Peyer's patch (tissue), 4 donors: ENCODE measurements at regions not wholly inside any gene's neighbourhood (a gene's known extent, or its start where the extent isn't known, plus 50 kb on each side); places are given as distances from the start of the nearest gene placed in this dataset.

Experiments
- DNase-seq, 3 donors: peaks; one replicate each; pipeline ENCODE4 v3.0.0-alpha.2; 2017 to 2019
- H3K27ac ChIP-seq, 4 donors: fragments of 200-600 bp; sonication (generic); one replicate each; pipeline ENCODE4 v1.5.1; 2016 to 2019
- H3K27me3 ChIP-seq, 2 donors: fragments of 200-600 bp; sonication (generic); one replicate each; pipeline ENCODE4 v1.5.1; 2019
- H3K36me3 ChIP-seq, 3 donors: fragments of 200-600 bp; sonication (generic); one replicate each; pipeline ENCODE4 v1.5.1; 2016 to 2019
- H3K4me1 ChIP-seq, 4 donors: fragments of 200-600 bp; sonication (generic); one replicate each; pipeline ENCODE4 v1.5.1; 2016 to 2019
- H3K4me3 ChIP-seq, 4 donors: fragments of 200-600 bp; sonication (generic); 1 replicate in 3 of 4; 2 replicates in 1 of 4; pipeline ENCODE4 v1.5.1; 2016 to 2019; ENCODE audit warnings: mild to moderate bottlenecking in 1 of 4
- H3K9me3 ChIP-seq, 4 donors: fragments of 200-600 bp; sonication (generic); one replicate each; pipeline ENCODE4 v1.5.1; 2016 to 2019; ENCODE audit warnings: mild to moderate bottlenecking in 1 of 4
- POLR2A ChIP-seq, 2 donors: fragments of 450-650 bp; IDR thresholded peaks; one replicate each; pipeline ENCODE4 v1.5.1; 2017; ENCODE audit warnings: antibody characterized with exemption in 2 of 2, mild to moderate bottlenecking in 2 of 2, moderate library complexity in 2 of 2
- TF ChIP-seq, protein P1 (sequence below), 6 experiments: fragments of 450-650 bp in 4 of 6; fragments of 200-600 bp in 2 of 6; sonication (generic) in 1 of 6; IDR thresholded peaks; one replicate each; pipeline ENCODE4 v1.5.1; 2017 to 2019; ENCODE audit warnings: antibody characterized with exemption in 6 of 6, mild to moderate bottlenecking in 3 of 6, moderate library complexity in 1 of 6

GRCh38 chr9:80520231-80520630 lies 948.5 kb downstream of the TLE4 start:
- no peak overlapping the region for H3K27ac ChIP-seq
- H3K4me1 ChIP-seq, result no peaks in the 10 kb centered on the region
- no peak for DNase-seq
- no peak overlapping the region for H3K4me3 ChIP-seq
- H3K36me3 ChIP-seq, result no peaks in the 10 kb centered on the region
- no peak for TF ChIP-seq POLR2A (IDR thresholded peaks at IDR 0.05)
- TF ChIP-seq, protein P1, sequence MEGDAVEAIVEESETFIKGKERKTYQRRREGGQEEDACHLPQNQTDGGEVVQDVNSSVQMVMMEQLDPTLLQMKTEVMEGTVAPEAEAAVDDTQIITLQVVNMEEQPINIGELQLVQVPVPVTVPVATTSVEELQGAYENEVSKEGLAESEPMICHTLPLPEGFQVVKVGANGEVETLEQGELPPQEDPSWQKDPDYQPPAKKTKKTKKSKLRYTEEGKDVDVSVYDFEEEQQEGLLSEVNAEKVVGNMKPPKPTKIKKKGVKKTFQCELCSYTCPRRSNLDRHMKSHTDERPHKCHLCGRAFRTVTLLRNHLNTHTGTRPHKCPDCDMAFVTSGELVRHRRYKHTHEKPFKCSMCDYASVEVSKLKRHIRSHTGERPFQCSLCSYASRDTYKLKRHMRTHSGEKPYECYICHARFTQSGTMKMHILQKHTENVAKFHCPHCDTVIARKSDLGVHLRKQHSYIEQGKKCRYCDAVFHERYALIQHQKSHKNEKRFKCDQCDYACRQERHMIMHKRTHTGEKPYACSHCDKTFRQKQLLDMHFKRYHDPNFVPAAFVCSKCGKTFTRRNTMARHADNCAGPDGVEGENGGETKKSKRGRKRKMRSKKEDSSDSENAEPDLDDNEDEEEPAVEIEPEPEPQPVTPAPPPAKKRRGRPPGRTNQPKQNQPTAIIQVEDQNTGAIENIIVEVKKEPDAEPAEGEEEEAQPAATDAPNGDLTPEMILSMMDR (IDR thresholded peaks at IDR 0.05), result no peak
- H3K9me3 ChIP-seq, result no peaks in the 10 kb centered on the region
- H3K27me3 ChIP-seq, result no peaks in the 10 kb centered on the region

- Histone ChIP-seq H3K4me3 (no peak overlapping the region), H3K9me3 (no peaks in the 10 kb centered on the region), H3K27me3 (no peaks in the 10 kb centered on the region), H3K27ac (no peak overlapping the region), H3K36me3 (no peaks in the 10 kb centered on the region), H3K4me1 (no peaks in the 10 kb centered on the region)
- no peak for TF ChIP-seq POLR2A (IDR thresholded peaks at IDR 0.05)
- no peak for DNase-seq
These were observed 946.7 kb downstream of the TLE4 start for GRCh38 chr9:80518441-80518840.

DNA sequence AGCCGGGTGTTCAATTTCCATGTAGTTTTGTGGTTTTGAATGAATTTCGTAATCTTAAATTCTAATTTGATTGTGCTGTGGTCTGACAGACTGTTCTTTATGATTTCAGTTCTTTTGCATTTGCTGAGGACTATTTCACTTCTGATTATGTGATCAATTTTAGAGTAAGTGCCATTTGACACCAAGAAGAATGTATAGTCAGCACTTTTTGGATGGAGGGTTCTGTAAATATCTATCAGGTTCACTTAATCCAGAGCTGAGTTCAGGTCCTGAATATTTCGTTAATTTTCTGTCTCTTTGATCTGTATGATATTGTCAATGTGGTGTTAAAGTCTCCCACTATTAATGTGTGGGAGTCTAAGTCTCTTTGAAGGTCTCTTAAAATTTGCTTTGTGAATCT lies 944.9 kb downstream of the TLE4 start:
- H3K27ac ChIP-seq, result no peak overlapping the region
- no peak for DNase-seq
- no peaks in the 10 kb centered on the region for H3K36me3 ChIP-seq
- no peaks in the 10 kb centered on the region for H3K27me3 ChIP-seq
- H3K9me3 ChIP-seq, result no peaks in the 10 kb centered on the region
- no peaks in the 10 kb centered on the region for H3K4me1 ChIP-seq
- H3K4me3 ChIP-seq, result no peak overlapping the region
- no peak for TF ChIP-seq POLR2A (IDR thresholded peaks at IDR 0.05)
- TF ChIP-seq, protein P1 (IDR thresholded peaks at IDR 0.05), result no peak

DNA sequence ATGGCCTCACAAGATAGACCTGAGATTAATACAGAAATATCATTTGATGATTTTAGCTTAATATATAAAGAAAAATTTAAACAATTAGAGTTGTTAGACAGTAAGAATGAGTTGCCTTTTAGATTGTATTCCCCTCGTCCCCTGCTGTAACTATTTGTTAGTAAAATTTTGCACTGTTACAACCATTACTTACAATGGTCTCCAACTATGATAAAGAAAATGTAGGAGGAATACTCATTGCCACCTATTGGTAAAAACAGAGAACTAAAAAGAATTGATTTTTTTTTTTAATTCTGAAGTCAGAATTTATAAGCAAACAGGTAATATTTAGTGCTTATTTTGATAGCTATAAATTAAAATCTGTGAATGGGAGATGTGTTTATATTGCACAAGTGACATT lies 937.6 kb downstream of the TLE4 start:
- TF ChIP-seq, protein P1 (IDR thresholded peaks at IDR 0.05), result no peak
- no peak for TF ChIP-seq POLR2A (IDR thresholded peaks at IDR 0.05)
- no peak overlapping the region for H3K4me3 ChIP-seq
- H3K9me3 ChIP-seq, result no peaks in the 10 kb centered on the region
- H3K27ac ChIP-seq, result no peak overlapping the region
- no peaks in the 10 kb centered on the region for H3K36me3 ChIP-seq
- no peaks in the 10 kb centered on the region for H3K4me1 ChIP-seq
- no peak for DNase-seq
- no peaks in the 10 kb centered on the region for H3K27me3 ChIP-seq

- no peaks in the 10 kb centered on the region for H3K27me3 ChIP-seq
- no peak for DNase-seq
- H3K9me3 ChIP-seq, result no peaks in the 10 kb centered on the region
- TF ChIP-seq, protein P1 (IDR thresholded peaks at IDR 0.05), result no peak
- no peak for TF ChIP-seq POLR2A (IDR thresholded peaks at IDR 0.05)
- H3K27ac ChIP-seq, result no peak overlapping the region
- no peaks in the 10 kb centered on the region for H3K36me3 ChIP-seq
- no peak overlapping the region for H3K4me3 ChIP-seq
- H3K4me1 ChIP-seq, result no peaks in the 10 kb centered on the region
These were observed 935.8 kb downstream of the TLE4 start for GRCh38 chr9:80507611-80508010.

DNA sequence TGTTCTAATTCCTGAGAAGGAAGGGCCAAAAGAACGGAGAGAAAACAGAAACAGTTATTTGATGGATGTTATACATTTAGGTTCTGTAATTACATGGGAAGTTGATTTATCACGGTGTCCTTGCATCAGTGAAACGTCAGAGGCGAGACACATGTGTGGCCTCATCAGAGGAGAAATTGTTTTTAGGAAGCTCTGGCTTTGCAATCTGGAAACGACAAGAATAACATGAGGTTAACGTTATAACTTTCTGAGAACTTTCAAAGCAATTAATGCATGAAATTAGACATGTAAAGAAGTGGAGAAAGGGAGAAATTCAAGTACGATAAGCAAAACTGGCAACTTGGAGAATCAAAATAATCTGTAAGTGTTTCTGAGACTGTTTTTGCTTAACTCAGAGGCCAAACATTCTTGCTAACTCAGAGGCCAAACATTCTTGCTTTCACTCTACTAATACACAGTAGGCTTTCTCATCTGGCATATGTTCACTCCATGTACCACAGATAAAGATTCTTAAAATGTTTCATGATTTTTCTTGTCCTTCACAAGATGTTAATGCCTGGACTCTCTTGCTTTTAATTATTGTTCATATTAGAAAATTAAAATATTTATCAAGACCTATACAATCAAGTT lies 933.0 kb downstream of the TLE4 start:
- H3K27ac ChIP-seq, result peak overlapping the region in 1 of 4 donors; percentile 9
- no peak for DNase-seq
- H3K9me3 ChIP-seq, result no peaks in the 10 kb centered on the region
- TF ChIP-seq POLR2A (IDR thresholded peaks at IDR 0.05), result no peak
- TF ChIP-seq, protein P1 (IDR thresholded peaks at IDR 0.05), result no peak
- no peaks in the 10 kb centered on the region for H3K4me1 ChIP-seq
- no peaks in the 10 kb centered on the region for H3K27me3 ChIP-seq
- no peaks in the 10 kb centered on the region for H3K36me3 ChIP-seq
- H3K4me3 ChIP-seq, result no peak overlapping the region
